Trophoblast cell (in vitro differentiated cells and primary cell): ENCODE measurements at regions not wholly inside any gene's neighbourhood (a gene's known extent, or its start where the extent isn't known, plus 50 kb on each side); places are given as distances from the start of the nearest gene placed in this dataset.
A peak's percentile ranks its signal among the peaks of the same experiment; 100 is the strongest.
"Not testable (repeated sequence)": the region's sequence is repeated elsewhere in the genome, so short reads cannot be mapped to it uniquely, and the experiment has no call there.

ENCODE experiments used
- DNase-seq, 2 donors: peaks; one replicate each; pipeline ENCODE4 v3.0.0-alpha.2; 2016
- H2AFZ ChIP-seq: 2 replicates; pipeline ENCODE4 v1.6.1; 2013; ENCODE audit warnings: low read length, moderate library complexity, mild to moderate bottlenecking; ENCODE audit not compliant: insufficient read depth, poor library complexity
- H2AK5ac ChIP-seq: 2 replicates; pipeline ENCODE4 v1.6.1; 2013; ENCODE audit warnings: mild to moderate bottlenecking, low read length
- H2BK120ac ChIP-seq: 2 replicates; pipeline ENCODE4 v1.6.1; 2013; ENCODE audit warnings: low read length, mild to moderate bottlenecking, moderate library complexity; ENCODE audit not compliant: insufficient read depth, poor library complexity
- H2BK12ac ChIP-seq: 2 replicates; pipeline ENCODE4 v1.6.1; 2013; ENCODE audit warnings: mild to moderate bottlenecking, low read length, moderate library complexity
- H2BK5ac ChIP-seq: 2 replicates; pipeline ENCODE4 v1.6.1; 2013; ENCODE audit warnings: low read length, low read depth, moderate library complexity, mild to moderate bottlenecking; ENCODE audit not compliant: poor library complexity
- H3K14ac ChIP-seq: 2 replicates; pipeline ENCODE4 v1.6.1; 2013; ENCODE audit warnings: mild to moderate bottlenecking, low read length
- H3K18ac ChIP-seq: 2 replicates; pipeline ENCODE4 v1.6.1; 2013; ENCODE audit warnings: mild to moderate bottlenecking, low read length
- H3K23ac ChIP-seq: 2 replicates; pipeline ENCODE4 v1.6.1; 2013; ENCODE audit warnings: low read length
- H3K27ac ChIP-seq: 2 replicates; pipeline ENCODE4 v1.5.1; 2013; ENCODE audit warnings: low read depth, mild to moderate bottlenecking, inconsistent platforms, low read length, moderate library complexity
- H3K27me3 ChIP-seq: 2 replicates; pipeline ENCODE4 v1.6.1; 2013; ENCODE audit warnings: inconsistent platforms, mild to moderate bottlenecking, low read length, moderate library complexity; ENCODE audit not compliant: insufficient read depth
- H3K36me3 ChIP-seq, 2 experiments: 1 replicate in 1 of 2; 2 replicates in 1 of 2; pipeline ENCODE4 v1.6.1; 2013; ENCODE audit warnings: low read length in 2 of 2, mild to moderate bottlenecking in 2 of 2, moderate library complexity in 1 of 2; ENCODE audit not compliant: insufficient read depth in 2 of 2, control insufficient read depth in 1 of 2
- H3K4ac ChIP-seq: 2 replicates; pipeline ENCODE4 v1.6.1; 2013; ENCODE audit warnings: low read depth, mild to moderate bottlenecking, low read length, moderate library complexity
- H3K4me1 ChIP-seq, 2 experiments: 1 replicate in 1 of 2; 2 replicates in 1 of 2; pipeline ENCODE4 v1.6.1; 2013; ENCODE audit warnings: low read length in 2 of 2, mild to moderate bottlenecking in 2 of 2, moderate library complexity in 1 of 2; ENCODE audit not compliant: insufficient read depth in 2 of 2, control insufficient read depth in 1 of 2
- H3K4me2 ChIP-seq: 2 replicates; pipeline ENCODE4 v1.6.1; 2013; ENCODE audit warnings: inconsistent platforms, mild to moderate bottlenecking, low read length, moderate library complexity
- H3K4me3 ChIP-seq: 2 replicates; pipeline ENCODE4 v1.5.1; 2013; ENCODE audit warnings: mild to moderate bottlenecking, low read depth, low read length, inconsistent platforms
- H3K79me1 ChIP-seq: one replicate; pipeline ENCODE4 v1.6.1; 2013; ENCODE audit warnings: low read length
- H3K79me2 ChIP-seq: 2 replicates; pipeline ENCODE4 v1.6.1; 2013; ENCODE audit warnings: low read length, mild to moderate bottlenecking; ENCODE audit not compliant: control insufficient read depth, insufficient read depth, poor library complexity
- H3K9ac ChIP-seq: 2 replicates; pipeline ENCODE4 v1.6.1; 2013; ENCODE audit warnings: mild to moderate bottlenecking, low read length
- H3K9me3 ChIP-seq: 2 replicates; pipeline ENCODE4 v1.6.1; 2013; ENCODE audit warnings: low read depth, mild to moderate bottlenecking, control low read depth, inconsistent platforms, low read length; ENCODE audit not compliant: insufficient read depth
- H4K12ac ChIP-seq: 2 replicates; pipeline ENCODE4 v1.6.1; 2013; ENCODE audit warnings: low read depth, mild to moderate bottlenecking, low read length, moderate library complexity
- H4K8ac ChIP-seq: 2 replicates; pipeline ENCODE4 v1.6.1; 2013; ENCODE audit warnings: low read depth, mild to moderate bottlenecking, low read length, moderate library complexity
- H4K91ac ChIP-seq: one replicate; pipeline ENCODE4 v1.6.1; 2013; ENCODE audit warnings: low read depth, mild to moderate bottlenecking, low read length, moderate library complexity
- WGBS: extraction: QIAGEN DNeasy Blood & Tissue Kit; methylation state at CpG from one replicate; pipeline ENCODE4 v1.1.7; 2013; ENCODE audit warnings: missing lambda C conversion rate; ENCODE audit not compliant: insufficient read length, insufficient coverage; ENCODE audit errors: extremely low coverage; 5-methylcytosine and 5-hydroxymethylcytosine counted together

DNA sequence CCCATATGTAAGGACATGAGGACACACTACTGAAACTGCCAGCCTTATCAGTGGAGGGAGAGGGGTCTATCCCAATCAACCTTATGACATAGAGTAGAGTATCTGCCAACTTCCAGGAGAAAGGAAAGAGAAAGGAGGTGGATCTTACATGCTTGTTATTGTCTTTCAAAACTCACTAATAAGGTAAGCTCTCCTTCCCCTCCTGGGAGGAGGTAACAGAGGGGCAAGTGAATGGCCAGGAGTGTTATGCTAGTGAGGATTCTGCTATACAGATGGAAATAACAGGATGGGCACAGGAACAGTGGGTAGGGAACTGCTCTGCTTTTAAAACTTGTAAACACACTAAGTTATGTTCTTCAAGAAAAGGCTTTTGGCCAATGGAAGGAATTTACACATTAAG lies 1020.1 kb downstream of the TDRD15 start:
- Histone ChIP-seq H2BK120ac (no peak overlapping the region), H3K4ac (no peak overlapping the region), H3K79me1 (no peaks in the 10 kb centered on the region), H4K8ac (no peak overlapping the region), H3K27ac (no peak overlapping the region), H3K9me3 (no peaks in the 10 kb centered on the region), H4K12ac (no peak overlapping the region), H3K14ac (no peak overlapping the region), H3K27me3 (no peaks in the 10 kb centered on the region), H2AFZ (no peak overlapping the region), H2AK5ac (no peak overlapping the region), H3K9ac (no peak overlapping the region), H2BK5ac (no peak overlapping the region), H3K79me2 (no peaks in the 10 kb centered on the region), H3K4me2 (no peak overlapping the region), H3K36me3 (no peaks in the 10 kb centered on the region), H3K23ac (no peak overlapping the region), H3K4me1 (no peaks in the 10 kb centered on the region), H2BK12ac (no peak overlapping the region), H3K18ac (no peak overlapping the region), H3K4me3 (no peak overlapping the region), H4K91ac (no peak overlapping the region)
- no peak for DNase-seq

DNA sequence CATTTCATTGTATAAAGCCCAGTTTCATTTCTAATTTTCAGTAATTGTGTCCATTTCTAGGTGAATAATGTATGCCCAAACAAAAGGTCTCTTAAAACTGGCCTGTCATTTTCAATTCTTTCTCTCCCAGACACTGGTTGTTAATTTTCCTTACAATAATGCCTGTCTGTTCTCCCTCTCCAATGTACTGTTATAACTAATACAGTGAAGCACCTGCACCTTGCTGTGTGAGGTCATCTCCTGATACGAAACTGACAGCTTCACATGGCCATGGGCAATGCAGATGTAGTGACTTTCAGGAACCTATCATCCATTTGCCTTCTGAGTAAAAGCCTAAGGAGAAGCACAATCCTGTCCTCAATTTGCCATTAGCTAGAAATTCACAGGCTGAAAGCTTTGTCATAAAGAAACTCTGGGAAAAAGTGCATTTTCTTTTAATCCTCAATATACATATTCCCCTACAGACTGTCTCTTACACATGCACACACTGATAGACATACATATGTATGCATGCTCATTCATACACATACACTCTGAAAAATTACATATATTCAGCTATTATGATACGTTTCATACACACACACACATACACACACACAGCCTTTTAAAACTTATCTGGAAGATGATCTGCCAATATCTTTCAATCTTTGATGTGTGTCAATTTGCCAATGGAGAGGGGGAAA lies 1030.3 kb downstream of the TDRD15 start:
- no peak overlapping the region for H4K8ac ChIP-seq
- no peak overlapping the region for H2AK5ac ChIP-seq
- no peak overlapping the region for H3K23ac ChIP-seq
- no peaks in the 10 kb centered on the region for H3K79me1 ChIP-seq
- H3K4me2 ChIP-seq, result no peak overlapping the region
- no peak overlapping the region for H3K14ac ChIP-seq
- H3K27ac ChIP-seq, result no peak overlapping the region
- H2BK120ac ChIP-seq, result no peak overlapping the region
- H3K36me3 ChIP-seq, result no peaks in the 10 kb centered on the region
- no peak overlapping the region for H2BK5ac ChIP-seq
- no peak overlapping the region for H2BK12ac ChIP-seq
- no peak overlapping the region for H2AFZ ChIP-seq
- no peak overlapping the region for H4K12ac ChIP-seq
- no CpG with 5 or more reads among the region's 2 CpGs for WGBS
- H3K4ac ChIP-seq, result no peak overlapping the region
- H4K91ac ChIP-seq, result no peak overlapping the region
- no peak for DNase-seq
- no peak overlapping the region for H3K4me3 ChIP-seq
- H3K79me2 ChIP-seq, result no peaks in the 10 kb centered on the region
- H3K27me3 ChIP-seq, result no peaks in the 10 kb centered on the region
- no peak overlapping the region for H3K9ac ChIP-seq
- H3K9me3 ChIP-seq, result no peaks in the 10 kb centered on the region
- no peaks in the 10 kb centered on the region for H3K4me1 ChIP-seq
- no peak overlapping the region for H3K18ac ChIP-seq

DNA sequence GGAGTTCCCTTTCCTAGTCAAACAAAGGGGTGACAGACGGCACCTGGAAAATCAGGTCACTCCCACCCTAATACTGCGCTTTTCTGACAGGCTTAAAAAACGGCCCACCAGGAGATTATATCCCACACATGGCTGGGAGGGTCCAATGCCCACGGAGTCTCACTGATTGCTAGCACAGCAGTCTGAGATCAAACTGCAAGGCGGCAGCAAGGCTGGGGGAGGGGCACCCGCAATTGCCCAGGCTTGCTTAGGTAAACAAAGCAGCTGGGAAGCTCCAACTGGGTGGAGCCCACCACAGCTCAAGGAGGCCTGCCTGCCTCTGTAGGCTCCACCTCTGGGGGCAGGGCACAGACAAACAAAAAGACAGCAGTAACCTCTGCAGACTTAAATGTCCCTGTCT lies 1032.9 kb downstream of the TDRD15 start:
- H2BK120ac ChIP-seq, H3K18ac ChIP-seq, H3K79me1 ChIP-seq, H3K9me3 ChIP-seq, H3K27ac ChIP-seq, H4K12ac ChIP-seq, H3K23ac ChIP-seq, H3K4me2 ChIP-seq, H3K36me3 ChIP-seq, H3K4me1 ChIP-seq, H2BK12ac ChIP-seq, H3K4me3 ChIP-seq, H3K27me3 ChIP-seq, H3K9ac ChIP-seq, H2BK5ac ChIP-seq, H2AFZ ChIP-seq, H3K79me2 ChIP-seq, H2AK5ac ChIP-seq, H3K14ac ChIP-seq, DNase-seq, H3K4ac ChIP-seq, H4K8ac ChIP-seq, H4K91ac ChIP-seq: not testable (repeated sequence)
- WGBS, result no CpG with 5 or more reads among the region's 6 CpGs

DNA sequence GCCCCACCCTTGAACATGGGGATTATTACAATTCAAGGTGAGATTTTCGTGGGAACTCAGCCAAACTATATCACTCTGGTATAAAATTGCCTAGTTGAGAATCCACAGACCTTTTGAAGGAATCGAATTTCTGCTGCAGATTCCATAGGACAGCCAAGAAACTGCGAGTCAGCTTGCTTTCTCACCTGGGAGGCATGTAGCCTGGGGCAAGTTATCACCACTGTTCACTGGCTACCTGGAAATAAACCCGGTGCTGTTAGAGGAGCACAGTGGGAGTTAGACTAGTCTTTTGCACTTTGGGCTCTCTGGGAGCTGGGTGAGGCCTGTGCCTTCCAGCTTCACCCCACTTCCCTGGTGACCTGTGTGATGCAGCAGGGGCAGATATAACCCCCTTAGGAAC lies 1043.5 kb downstream of the TDRD15 start:
- Histone ChIP-seq H3K36me3 (no peaks in the 10 kb centered on the region), H2BK5ac (no peak overlapping the region), H3K4ac (no peak overlapping the region), H4K8ac (no peak overlapping the region), H2BK120ac (no peak overlapping the region), H3K9ac (no peak overlapping the region), H4K12ac (no peak overlapping the region), H4K91ac (no peak overlapping the region), H3K79me1 (no peaks in the 10 kb centered on the region), H2AFZ (no peak overlapping the region), H3K4me2 (no peak overlapping the region), H3K14ac (no peak overlapping the region), H3K27me3 (no peaks in the 10 kb centered on the region), H3K4me1 (peaks cover 3% of the 10 kb centered on the region in 2 experiments), H3K18ac (no peak overlapping the region), H3K9me3 (no peaks in the 10 kb centered on the region), H2BK12ac (no peak overlapping the region), H3K79me2 (no peaks in the 10 kb centered on the region), H2AK5ac (no peak overlapping the region), H3K23ac (no peak overlapping the region), H3K27ac (no peak overlapping the region), H3K4me3 (no peak overlapping the region)
- DNase-seq, result peak; percentile 17 to 56
- no CpG with 5 or more reads among the region's 4 CpGs for WGBS
